ENCODE measurements at regions not wholly inside any gene's neighbourhood (a gene's known extent, or its start where the extent isn't known, plus 50 kb on each side); places are given as distances from the start of the nearest gene placed in this dataset.

DNA sequence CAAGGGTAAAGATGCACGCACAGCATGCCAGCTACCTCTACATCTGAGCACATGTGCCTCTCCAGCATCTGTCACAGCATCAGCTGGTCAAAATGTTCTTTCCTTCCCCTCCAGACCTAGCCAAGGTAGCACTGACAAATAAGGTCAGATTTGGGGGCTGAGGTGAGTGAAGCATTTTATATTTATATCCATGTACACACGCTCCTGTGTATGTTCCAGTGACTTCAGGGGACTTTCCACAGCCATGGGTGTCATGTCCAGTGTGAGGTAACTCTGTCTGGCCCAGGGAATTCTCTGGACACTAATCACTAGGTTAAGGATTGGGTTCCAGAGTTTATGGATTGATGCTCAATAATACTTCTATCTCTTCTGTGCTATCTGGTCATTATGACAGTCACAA is 165.2 kb upstream of the TP63 start:
- no peak for TF ChIP-seq ZBTB7A (IDR thresholded peaks at IDR 0.05; ENCODE audit: low read depth)

DNA sequence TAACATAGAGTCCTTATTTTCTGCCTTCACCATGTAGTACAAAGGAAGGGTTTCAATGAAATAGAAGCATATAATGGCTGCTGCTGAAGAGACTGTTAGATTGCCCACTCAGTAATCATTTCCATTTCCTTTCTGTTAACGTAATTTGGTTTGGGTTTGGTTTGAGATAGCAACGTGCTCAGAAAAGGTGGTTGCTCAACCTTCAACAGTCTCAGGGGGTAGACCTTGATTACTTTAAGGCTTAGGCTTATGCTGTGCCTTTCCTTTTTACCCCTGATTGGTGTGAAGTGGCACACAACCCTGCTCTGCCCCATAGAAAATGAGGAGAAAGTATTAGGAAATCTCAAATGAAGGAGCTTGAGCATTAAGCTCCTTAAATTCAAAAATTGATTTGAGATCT is 163.7 kb upstream of the TP63 start:
- no peak for TF ChIP-seq EGR1 (IDR thresholded peaks at IDR 0.05)
- TF ChIP-seq, protein P1, sequence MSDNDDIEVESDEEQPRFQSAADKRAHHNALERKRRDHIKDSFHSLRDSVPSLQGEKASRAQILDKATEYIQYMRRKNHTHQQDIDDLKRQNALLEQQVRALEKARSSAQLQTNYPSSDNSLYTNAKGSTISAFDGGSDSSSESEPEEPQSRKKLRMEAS (IDR thresholded peaks at IDR 0.05), result no peak
- TF ChIP-seq CEBPB (IDR thresholded peaks at IDR 0.05), result no peak
- no peak for TF ChIP-seq FOXM1 (IDR thresholded peaks at IDR 0.05; ENCODE audit: borderline replicate concordance, low read depth)
- TF ChIP-seq TAF1 (IDR thresholded peaks at IDR 0.05; ENCODE audit: low read depth), result no peak
- TF ChIP-seq NFIC (IDR thresholded peaks at IDR 0.05), result no peak
- TF ChIP-seq, protein P2, sequence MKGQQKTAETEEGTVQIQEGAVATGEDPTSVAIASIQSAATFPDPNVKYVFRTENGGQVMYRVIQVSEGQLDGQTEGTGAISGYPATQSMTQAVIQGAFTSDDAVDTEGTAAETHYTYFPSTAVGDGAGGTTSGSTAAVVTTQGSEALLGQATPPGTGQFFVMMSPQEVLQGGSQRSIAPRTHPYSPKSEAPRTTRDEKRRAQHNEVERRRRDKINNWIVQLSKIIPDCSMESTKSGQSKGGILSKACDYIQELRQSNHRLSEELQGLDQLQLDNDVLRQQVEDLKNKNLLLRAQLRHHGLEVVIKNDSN (IDR thresholded peaks at IDR 0.05), result no peak
- no peak for TF ChIP-seq EP300 (IDR thresholded peaks at IDR 0.05; ENCODE audit: borderline replicate concordance)
- no peak for TF ChIP-seq TEAD4 (IDR thresholded peaks at IDR 0.05)
- no peak for TF ChIP-seq ZBTB7A (IDR thresholded peaks at IDR 0.05; ENCODE audit: low read depth)
- TF ChIP-seq, protein P3, sequence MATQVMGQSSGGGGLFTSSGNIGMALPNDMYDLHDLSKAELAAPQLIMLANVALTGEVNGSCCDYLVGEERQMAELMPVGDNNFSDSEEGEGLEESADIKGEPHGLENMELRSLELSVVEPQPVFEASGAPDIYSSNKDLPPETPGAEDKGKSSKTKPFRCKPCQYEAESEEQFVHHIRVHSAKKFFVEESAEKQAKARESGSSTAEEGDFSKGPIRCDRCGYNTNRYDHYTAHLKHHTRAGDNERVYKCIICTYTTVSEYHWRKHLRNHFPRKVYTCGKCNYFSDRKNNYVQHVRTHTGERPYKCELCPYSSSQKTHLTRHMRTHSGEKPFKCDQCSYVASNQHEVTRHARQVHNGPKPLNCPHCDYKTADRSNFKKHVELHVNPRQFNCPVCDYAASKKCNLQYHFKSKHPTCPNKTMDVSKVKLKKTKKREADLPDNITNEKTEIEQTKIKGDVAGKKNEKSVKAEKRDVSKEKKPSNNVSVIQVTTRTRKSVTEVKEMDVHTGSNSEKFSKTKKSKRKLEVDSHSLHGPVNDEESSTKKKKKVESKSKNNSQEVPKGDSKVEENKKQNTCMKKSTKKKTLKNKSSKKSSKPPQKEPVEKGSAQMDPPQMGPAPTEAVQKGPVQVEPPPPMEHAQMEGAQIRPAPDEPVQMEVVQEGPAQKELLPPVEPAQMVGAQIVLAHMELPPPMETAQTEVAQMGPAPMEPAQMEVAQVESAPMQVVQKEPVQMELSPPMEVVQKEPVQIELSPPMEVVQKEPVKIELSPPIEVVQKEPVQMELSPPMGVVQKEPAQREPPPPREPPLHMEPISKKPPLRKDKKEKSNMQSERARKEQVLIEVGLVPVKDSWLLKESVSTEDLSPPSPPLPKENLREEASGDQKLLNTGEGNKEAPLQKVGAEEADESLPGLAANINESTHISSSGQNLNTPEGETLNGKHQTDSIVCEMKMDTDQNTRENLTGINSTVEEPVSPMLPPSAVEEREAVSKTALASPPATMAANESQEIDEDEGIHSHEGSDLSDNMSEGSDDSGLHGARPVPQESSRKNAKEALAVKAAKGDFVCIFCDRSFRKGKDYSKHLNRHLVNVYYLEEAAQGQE (IDR thresholded peaks at IDR 0.05; ENCODE audit: low read depth), result no peak
- no peak for TF ChIP-seq TCF12 (IDR thresholded peaks at IDR 0.05; ENCODE audit: low read depth)
- no peak for TF ChIP-seq RAD21 (IDR thresholded peaks at IDR 0.05; ENCODE audit: low read depth)
- TF ChIP-seq CREB1 (IDR thresholded peaks at IDR 0.05; ENCODE audit: low read depth), result no peak

DNA sequence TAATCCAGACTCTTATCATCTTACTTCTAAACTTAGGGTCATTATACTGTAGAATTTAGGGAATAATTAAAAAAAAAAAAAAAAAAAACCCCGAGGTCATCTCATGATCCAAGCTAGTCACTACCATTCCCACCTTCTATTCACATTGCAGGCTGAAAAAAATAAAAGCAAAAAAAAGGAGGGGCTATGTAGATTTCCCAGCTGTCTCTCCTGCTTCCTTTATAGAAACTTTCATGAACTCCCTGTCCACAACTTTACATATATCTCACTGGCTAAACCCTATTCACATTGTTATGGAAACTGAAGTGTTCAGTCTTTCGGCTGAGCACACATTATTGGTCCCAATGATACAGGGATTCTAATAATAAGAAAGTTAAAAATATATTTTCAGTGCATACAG is 156.2 kb upstream of the TP63 start:
- TF ChIP-seq EGR1 (IDR thresholded peaks at IDR 0.05) (no peak), TCF12 (IDR thresholded peaks at IDR 0.05; ENCODE audit: low read depth) (no peak), CREB1 (IDR thresholded peaks at IDR 0.05; ENCODE audit: low read depth) (no peak), CEBPB (IDR thresholded peaks at IDR 0.05) (no peak), ZBTB7A (IDR thresholded peaks at IDR 0.05; ENCODE audit: low read depth) (no peak), NFIC (IDR thresholded peaks at IDR 0.05) (no peak), FOXM1 (IDR thresholded peaks at IDR 0.05; ENCODE audit: borderline replicate concordance, low read depth) (no peak), RAD21 (IDR thresholded peaks at IDR 0.05; ENCODE audit: low read depth) (no peak), TAF1 (IDR thresholded peaks at IDR 0.05; ENCODE audit: low read depth) (no peak), TEAD4 (IDR thresholded peaks at IDR 0.05) (no peak), YY1 (IDR thresholded peaks at IDR 0.05; ENCODE audit: low read depth) (no peak), EP300 (IDR thresholded peaks at IDR 0.05; ENCODE audit: borderline replicate concordance) (no peak)
- TF ChIP-seq, protein P3 (IDR thresholded peaks at IDR 0.05; ENCODE audit: low read depth), result no peak
- TF ChIP-seq, protein P1 (IDR thresholded peaks at IDR 0.05), result no peak
- TF ChIP-seq, protein P2 (IDR thresholded peaks at IDR 0.05), result no peak

DNA sequence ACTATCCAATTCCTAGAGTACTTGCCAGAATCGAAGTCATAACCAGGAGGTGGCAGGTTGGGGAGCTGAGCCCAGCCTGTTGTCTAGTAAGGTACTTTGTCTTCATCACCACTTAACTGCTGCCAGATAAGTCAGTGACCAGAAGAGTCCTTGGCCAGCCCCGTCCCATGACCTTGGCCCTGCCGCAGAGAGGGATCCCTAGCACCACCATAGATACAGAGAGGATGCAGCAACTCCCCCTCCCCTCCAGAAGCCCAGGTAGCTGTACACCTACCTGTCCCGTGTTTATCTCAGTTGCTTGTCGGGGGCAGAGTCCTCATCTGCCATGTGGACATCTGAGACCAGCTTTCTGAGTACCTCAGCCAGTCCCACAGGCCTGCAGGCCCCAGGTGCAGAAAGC is 153.6 kb upstream of the TP63 start:
- TF ChIP-seq RAD21 (IDR thresholded peaks at IDR 0.05; ENCODE audit: low read depth), result no peak
- no peak for TF ChIP-seq TAF1 (IDR thresholded peaks at IDR 0.05; ENCODE audit: low read depth)
- TF ChIP-seq, protein P1 (IDR thresholded peaks at IDR 0.05), result no peak
- TF ChIP-seq, protein P3 (IDR thresholded peaks at IDR 0.05; ENCODE audit: low read depth), result no peak
- TF ChIP-seq EGR1 (IDR thresholded peaks at IDR 0.05), result no peak
- no peak for TF ChIP-seq TCF12 (IDR thresholded peaks at IDR 0.05; ENCODE audit: low read depth)
- TF ChIP-seq CREB1 (IDR thresholded peaks at IDR 0.05; ENCODE audit: low read depth), result no peak

DNA sequence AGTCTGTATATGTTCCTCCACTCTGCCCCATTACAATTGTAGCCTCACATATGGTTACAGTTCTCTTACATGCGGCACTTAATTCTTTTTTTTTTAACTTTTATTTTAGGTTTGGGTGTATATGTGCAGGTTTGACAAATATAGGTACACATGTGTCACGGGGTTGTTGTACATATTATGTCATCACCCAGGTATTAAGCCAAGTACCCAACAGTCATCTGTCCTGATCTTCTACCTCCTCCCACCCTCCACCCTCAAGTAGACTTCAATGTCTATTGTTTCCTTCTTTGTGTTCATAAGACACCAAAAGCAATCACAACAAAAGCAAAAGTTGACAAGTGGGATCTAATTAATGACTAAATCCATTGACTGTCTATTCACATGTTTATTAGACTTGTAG is 144.6 kb upstream of the TP63 start:
- no peak for TF ChIP-seq CEBPB (IDR thresholded peaks at IDR 0.05)
- no peak for TF ChIP-seq TEAD4 (IDR thresholded peaks at IDR 0.05)
- TF ChIP-seq EP300 (IDR thresholded peaks at IDR 0.05; ENCODE audit: borderline replicate concordance), result no peak
- no peak for TF ChIP-seq TCF12 (IDR thresholded peaks at IDR 0.05; ENCODE audit: low read depth)
- TF ChIP-seq RAD21 (IDR thresholded peaks at IDR 0.05; ENCODE audit: low read depth), result no peak
- no peak for TF ChIP-seq FOXM1 (IDR thresholded peaks at IDR 0.05; ENCODE audit: borderline replicate concordance, low read depth)
- TF ChIP-seq EGR1 (IDR thresholded peaks at IDR 0.05), result no peak
- TF ChIP-seq CREB1 (IDR thresholded peaks at IDR 0.05; ENCODE audit: low read depth), result no peak
- TF ChIP-seq TAF1 (IDR thresholded peaks at IDR 0.05; ENCODE audit: low read depth), result no peak
- TF ChIP-seq, protein P3 (IDR thresholded peaks at IDR 0.05; ENCODE audit: low read depth), result no peak
- TF ChIP-seq ZBTB7A (IDR thresholded peaks at IDR 0.05; ENCODE audit: low read depth), result no peak
- TF ChIP-seq YY1 (IDR thresholded peaks at IDR 0.05; ENCODE audit: low read depth), result no peak
- TF ChIP-seq NFIC (IDR thresholded peaks at IDR 0.05), result no peak
- TF ChIP-seq, protein P1 (IDR thresholded peaks at IDR 0.05), result no peak

All from Ishikawa (cell line).